Keratinocyte (primary cell): ENCODE measurements at regions not wholly inside any gene's neighbourhood (a gene's known extent, or its start where the extent isn't known, plus 50 kb on each side); places are given as distances from the start of the nearest gene placed in this dataset.

Experiments used
- DNase-seq: peaks from one replicate; pipeline ENCODE4 v3.0.0-alpha.2; 2011; ENCODE audit warnings: low read depth, missing footprints, low spot score
- FAIRE-seq: peaks from 2 replicates; lab custom pipeline; 2011; peaks lifted over from hg19 to GRCh38; lab: Jason Lieb, UNC
- H2AFZ ChIP-seq: 2 replicates; pipeline ENCODE4 v1.6.0; 2012; ENCODE audit warnings: low read length, control low read depth, inconsistent platforms; ENCODE audit not compliant: control insufficient read depth
- H3K27ac ChIP-seq: 2 replicates; pipeline ENCODE4 v1.5.1; 2011; ENCODE audit warnings: low read length; ENCODE audit not compliant: control insufficient read depth, insufficient read depth
- H3K27me3 ChIP-seq: 3 replicates; pipeline ENCODE4 v1.6.0; 2011; ENCODE audit warnings: low read length; ENCODE audit not compliant: control insufficient read depth, insufficient read depth; ENCODE audit errors: extremely low read depth
- H3K36me3 ChIP-seq, 2 experiments: 2 replicates in 1 of 2; 3 replicates in 1 of 2; pipeline ENCODE4 v1.5.1; 2011; ENCODE audit warnings: low read length in 2 of 2, mild to moderate bottlenecking in 1 of 2; ENCODE audit not compliant: control insufficient read depth in 2 of 2, insufficient read depth in 2 of 2; ENCODE audit errors: extremely low read depth in 1 of 2
- H3K4me1 ChIP-seq: 3 replicates; pipeline ENCODE4 v1.5.1; 2011; ENCODE audit warnings: low read length; ENCODE audit not compliant: control insufficient read depth, insufficient read depth; ENCODE audit errors: extremely low read depth
- H3K4me2 ChIP-seq: 3 replicates; pipeline ENCODE4 v1.6.0; 2011; ENCODE audit warnings: low read depth, low read length; ENCODE audit not compliant: control insufficient read depth, insufficient read depth; ENCODE audit errors: extremely low read depth
- H3K4me3 ChIP-seq, 3 experiments: fragments of 200-600 bp in 1 of 3; sonication (generic) in 1 of 3; 2 replicates in 2 of 3; 3 replicates in 1 of 3; pipeline ENCODE4 v1.5.1; 2011 to 2016; ENCODE audit warnings: low read length in 3 of 3, mild to moderate bottlenecking in 3 of 3, control low read depth in 2 of 3, inconsistent platforms in 1 of 3, low read depth in 1 of 3, mixed read lengths in 1 of 3, mixed run types in 1 of 3, moderate library complexity in 1 of 3; ENCODE audit not compliant: control insufficient read depth in 2 of 3, insufficient read depth in 2 of 3; ENCODE audit errors: extremely low read depth in 1 of 3
- H3K79me2 ChIP-seq: 2 replicates; pipeline ENCODE4 v1.6.0; 2012; ENCODE audit warnings: low read length; ENCODE audit not compliant: control insufficient read depth, insufficient read depth
- H3K9ac ChIP-seq: 3 replicates; pipeline ENCODE4 v1.6.0; 2011; ENCODE audit warnings: low read length; ENCODE audit not compliant: control insufficient read depth, insufficient read depth; ENCODE audit errors: extremely low read depth
- H3K9me1 ChIP-seq: 3 replicates; pipeline ENCODE4 v1.6.0; 2011; ENCODE audit warnings: low read length; ENCODE audit not compliant: control insufficient read depth, insufficient read depth; ENCODE audit errors: extremely low read depth
- H3K9me3 ChIP-seq: 2 replicates; pipeline ENCODE4 v1.5.1; 2012; ENCODE audit warnings: low read depth, low read length; ENCODE audit not compliant: control insufficient read depth
- H4K20me1 ChIP-seq: 3 replicates; pipeline ENCODE4 v1.6.0; 2011; ENCODE audit warnings: low read length; ENCODE audit not compliant: control insufficient read depth, insufficient read depth; ENCODE audit errors: extremely low read depth
- EZH2 ChIP-seq: IDR thresholded peaks from one replicate; pipeline ENCODE4 v1.6.1; 2012; ENCODE audit warnings: inconsistent platforms, mild to moderate bottlenecking, low read length, moderate library complexity
- dilution Hi-C: fragments of 300-500 bp; cut with MboI; formaldehyde crosslinking; loops from one replicate; pipeline ENCODE4 v1.7.0; 2020; ENCODE audit warnings: low sequenced_read_pairs; ENCODE audit not compliant: extremely low pct_ligation_motif_present
- TF ChIP-seq, protein P1 (sequence below), 3 experiments: IDR thresholded peaks in 1 of 3; conservative IDR thresholded peaks in 1 of 3; optimal IDR thresholded peaks in 1 of 3; 2 replicates in 2 of 3; 3 replicates in 1 of 3; pipeline versions ENCODE3 to v1.5.1; 2011; ENCODE audit warnings: low read length in 3 of 3, mild to moderate bottlenecking in 3 of 3, moderate library complexity in 2 of 3, control low read depth in 1 of 3, inconsistent platforms in 1 of 3; ENCODE audit not compliant: insufficient read depth in 2 of 3; ENCODE audit errors: extremely low read depth in 1 of 3

DNA sequence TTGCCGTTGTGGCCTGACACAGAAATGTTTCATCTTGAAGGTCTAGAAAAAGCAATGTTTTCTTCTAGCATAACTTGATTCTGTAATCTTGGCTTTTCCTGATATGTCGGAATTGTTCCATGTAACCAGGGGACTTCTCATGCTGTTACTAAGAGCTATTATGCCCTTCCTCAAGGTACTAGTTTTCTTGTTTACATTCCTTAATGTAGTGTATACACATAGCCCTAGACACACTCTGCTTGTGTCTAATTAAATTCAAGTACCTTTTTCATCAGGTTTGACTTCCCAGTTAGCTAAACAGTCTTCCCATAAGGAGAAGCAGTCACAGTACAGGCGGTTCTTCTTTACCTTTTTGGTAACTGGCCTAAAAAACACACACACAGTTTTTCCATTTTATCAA, 89.4 kb upstream of the KCNK12 start:
- no peak for DNase-seq
- Histone ChIP-seq H3K36me3 (no peaks in the 10 kb centered on the region), H3K9me1 (no peaks in the 10 kb centered on the region), H4K20me1 (no peaks in the 10 kb centered on the region), H3K9ac (no peak overlapping the region), H2AFZ (no peak overlapping the region), H3K4me1 (no peaks in the 10 kb centered on the region), H3K79me2 (no peaks in the 10 kb centered on the region), H3K4me2 (no peak overlapping the region), H3K27me3 (no peaks in the 10 kb centered on the region), H3K9me3 (no peaks in the 10 kb centered on the region), H3K27ac (no peak overlapping the region), H3K4me3 (no peak overlapping the region)
- no peak for FAIRE-seq
- TF ChIP-seq EZH2 = no peak
- TF ChIP-seq, protein P1, sequence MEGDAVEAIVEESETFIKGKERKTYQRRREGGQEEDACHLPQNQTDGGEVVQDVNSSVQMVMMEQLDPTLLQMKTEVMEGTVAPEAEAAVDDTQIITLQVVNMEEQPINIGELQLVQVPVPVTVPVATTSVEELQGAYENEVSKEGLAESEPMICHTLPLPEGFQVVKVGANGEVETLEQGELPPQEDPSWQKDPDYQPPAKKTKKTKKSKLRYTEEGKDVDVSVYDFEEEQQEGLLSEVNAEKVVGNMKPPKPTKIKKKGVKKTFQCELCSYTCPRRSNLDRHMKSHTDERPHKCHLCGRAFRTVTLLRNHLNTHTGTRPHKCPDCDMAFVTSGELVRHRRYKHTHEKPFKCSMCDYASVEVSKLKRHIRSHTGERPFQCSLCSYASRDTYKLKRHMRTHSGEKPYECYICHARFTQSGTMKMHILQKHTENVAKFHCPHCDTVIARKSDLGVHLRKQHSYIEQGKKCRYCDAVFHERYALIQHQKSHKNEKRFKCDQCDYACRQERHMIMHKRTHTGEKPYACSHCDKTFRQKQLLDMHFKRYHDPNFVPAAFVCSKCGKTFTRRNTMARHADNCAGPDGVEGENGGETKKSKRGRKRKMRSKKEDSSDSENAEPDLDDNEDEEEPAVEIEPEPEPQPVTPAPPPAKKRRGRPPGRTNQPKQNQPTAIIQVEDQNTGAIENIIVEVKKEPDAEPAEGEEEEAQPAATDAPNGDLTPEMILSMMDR (optimal IDR thresholded peaks at IDR 0.05 in 1 of 3, IDR thresholded peaks at IDR 0.05 in 1 of 3, conservative IDR thresholded peaks at IDR 0.05 in 1 of 3; ENCODE audit: extremely low read depth in 1 of 3, insufficient read depth in 2 of 3, low read length in 3 of 3) = no peak
- dilution Hi-C loops = no loop called here

DNA sequence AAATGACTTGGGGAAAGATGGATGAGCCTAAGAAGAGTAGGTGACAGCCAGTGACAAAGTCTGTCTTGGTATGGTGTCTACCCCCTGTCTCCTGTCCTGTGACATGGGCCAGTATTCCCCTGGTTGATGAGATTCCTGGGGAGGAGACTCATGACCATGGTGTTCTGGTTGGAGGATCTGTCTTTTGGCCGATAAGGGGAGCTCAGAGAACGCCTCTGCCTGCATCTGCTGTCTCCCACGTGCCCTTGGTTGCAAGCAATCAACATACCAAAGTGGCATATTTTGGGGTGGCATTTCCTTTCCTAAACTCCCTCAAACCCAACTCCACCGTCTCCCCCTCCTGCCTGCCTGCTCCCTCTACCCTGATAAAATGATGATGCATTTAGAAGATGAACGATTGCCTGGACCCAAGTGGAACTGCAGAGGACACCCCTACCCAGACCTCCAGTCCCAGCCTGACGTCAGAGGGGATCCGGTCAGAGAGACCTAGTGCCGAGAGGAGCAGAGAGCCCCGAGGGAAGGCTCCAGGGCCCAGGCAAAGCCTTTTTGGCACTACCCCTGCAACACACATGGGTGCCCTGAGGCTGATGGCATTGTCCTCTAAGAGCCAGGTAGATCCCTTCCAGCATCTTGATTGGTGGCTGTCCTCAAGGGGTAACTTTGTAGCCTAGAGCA, 88.0 kb upstream of the KCNK12 start:
- dilution Hi-C loops = no loop called here
- DNase-seq = no peak
- Histone ChIP-seq H3K36me3 (no peaks in the 10 kb centered on the region), H3K9me1 (no peaks in the 10 kb centered on the region), H3K27ac (no peak overlapping the region), H2AFZ (no peak overlapping the region), H3K4me1 (peaks cover 4% of the 10 kb centered on the region), H3K4me3 (no peak overlapping the region), H3K9me3 (no peaks in the 10 kb centered on the region), H3K79me2 (no peaks in the 10 kb centered on the region), H3K27me3 (no peaks in the 10 kb centered on the region), H3K9ac (no peak overlapping the region), H4K20me1 (no peaks in the 10 kb centered on the region), H3K4me2 (no peak overlapping the region)
- no peak for TF ChIP-seq EZH2
- TF ChIP-seq, protein P1 (optimal IDR thresholded peaks at IDR 0.05 in 1 of 3, IDR thresholded peaks at IDR 0.05 in 1 of 3, conservative IDR thresholded peaks at IDR 0.05 in 1 of 3; ENCODE audit: extremely low read depth in 1 of 3, insufficient read depth in 2 of 3, low read length in 3 of 3) = no peak
- FAIRE-seq = no peak
